ENCODE measurements at regions not wholly inside any gene's neighbourhood (a gene's known extent, or its start where the extent isn't known, plus 50 kb on each side); places are given as distances from the start of the nearest gene placed in this dataset.

DNA sequence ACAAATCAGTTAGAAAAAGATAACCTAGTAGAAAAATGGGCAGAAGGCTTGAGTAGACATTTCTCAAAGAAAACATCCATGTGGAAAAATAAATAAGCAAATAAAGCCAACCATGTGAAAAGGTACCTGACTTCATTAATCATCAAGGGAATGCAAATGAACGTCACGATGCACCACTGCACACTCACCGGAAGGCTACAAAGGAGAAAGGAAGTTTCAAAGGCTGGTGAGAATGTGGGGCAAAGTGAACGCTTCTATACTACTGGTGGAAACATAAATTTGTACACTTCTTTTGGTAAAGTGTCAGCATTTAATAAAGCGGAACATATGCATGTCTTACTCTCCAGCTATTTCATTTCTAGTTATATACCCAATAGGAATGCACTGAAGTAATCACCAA is 166.8 kb downstream of the CSNK2A3 start:
- TF ChIP-seq EZH2 (IDR thresholded peaks at IDR 0.05) (no peak), EZH2phosphoT487 (IDR thresholded peaks at IDR 0.05; ENCODE audit: borderline replicate concordance) (no peak), SP1 (IDR thresholded peaks at IDR 0.05; ENCODE audit: low read depth) (no peak), SIN3A (IDR thresholded peaks at IDR 0.05; ENCODE audit: low read depth) (no peak), POLR2AphosphoS5 (IDR thresholded peaks at IDR 0.05; ENCODE audit: low read depth, low read length) (no peak), RAD21 (IDR thresholded peaks at IDR 0.05; ENCODE audit: low read depth) (no peak), JUND (IDR thresholded peaks at IDR 0.05) (no peak), CEBPB (IDR thresholded peaks at IDR 0.05; ENCODE audit: low read depth) (no peak), SRF (IDR thresholded peaks at IDR 0.05; ENCODE audit: low read depth) (no peak), ZNF274 (IDR thresholded peaks at IDR 0.05; ENCODE audit: low read depth, low read length) (no peak)
- TF ChIP-seq, protein P1, sequence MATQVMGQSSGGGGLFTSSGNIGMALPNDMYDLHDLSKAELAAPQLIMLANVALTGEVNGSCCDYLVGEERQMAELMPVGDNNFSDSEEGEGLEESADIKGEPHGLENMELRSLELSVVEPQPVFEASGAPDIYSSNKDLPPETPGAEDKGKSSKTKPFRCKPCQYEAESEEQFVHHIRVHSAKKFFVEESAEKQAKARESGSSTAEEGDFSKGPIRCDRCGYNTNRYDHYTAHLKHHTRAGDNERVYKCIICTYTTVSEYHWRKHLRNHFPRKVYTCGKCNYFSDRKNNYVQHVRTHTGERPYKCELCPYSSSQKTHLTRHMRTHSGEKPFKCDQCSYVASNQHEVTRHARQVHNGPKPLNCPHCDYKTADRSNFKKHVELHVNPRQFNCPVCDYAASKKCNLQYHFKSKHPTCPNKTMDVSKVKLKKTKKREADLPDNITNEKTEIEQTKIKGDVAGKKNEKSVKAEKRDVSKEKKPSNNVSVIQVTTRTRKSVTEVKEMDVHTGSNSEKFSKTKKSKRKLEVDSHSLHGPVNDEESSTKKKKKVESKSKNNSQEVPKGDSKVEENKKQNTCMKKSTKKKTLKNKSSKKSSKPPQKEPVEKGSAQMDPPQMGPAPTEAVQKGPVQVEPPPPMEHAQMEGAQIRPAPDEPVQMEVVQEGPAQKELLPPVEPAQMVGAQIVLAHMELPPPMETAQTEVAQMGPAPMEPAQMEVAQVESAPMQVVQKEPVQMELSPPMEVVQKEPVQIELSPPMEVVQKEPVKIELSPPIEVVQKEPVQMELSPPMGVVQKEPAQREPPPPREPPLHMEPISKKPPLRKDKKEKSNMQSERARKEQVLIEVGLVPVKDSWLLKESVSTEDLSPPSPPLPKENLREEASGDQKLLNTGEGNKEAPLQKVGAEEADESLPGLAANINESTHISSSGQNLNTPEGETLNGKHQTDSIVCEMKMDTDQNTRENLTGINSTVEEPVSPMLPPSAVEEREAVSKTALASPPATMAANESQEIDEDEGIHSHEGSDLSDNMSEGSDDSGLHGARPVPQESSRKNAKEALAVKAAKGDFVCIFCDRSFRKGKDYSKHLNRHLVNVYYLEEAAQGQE (IDR thresholded peaks at IDR 0.05; ENCODE audit: low read depth) = no peak
- TF ChIP-seq, protein P2, sequence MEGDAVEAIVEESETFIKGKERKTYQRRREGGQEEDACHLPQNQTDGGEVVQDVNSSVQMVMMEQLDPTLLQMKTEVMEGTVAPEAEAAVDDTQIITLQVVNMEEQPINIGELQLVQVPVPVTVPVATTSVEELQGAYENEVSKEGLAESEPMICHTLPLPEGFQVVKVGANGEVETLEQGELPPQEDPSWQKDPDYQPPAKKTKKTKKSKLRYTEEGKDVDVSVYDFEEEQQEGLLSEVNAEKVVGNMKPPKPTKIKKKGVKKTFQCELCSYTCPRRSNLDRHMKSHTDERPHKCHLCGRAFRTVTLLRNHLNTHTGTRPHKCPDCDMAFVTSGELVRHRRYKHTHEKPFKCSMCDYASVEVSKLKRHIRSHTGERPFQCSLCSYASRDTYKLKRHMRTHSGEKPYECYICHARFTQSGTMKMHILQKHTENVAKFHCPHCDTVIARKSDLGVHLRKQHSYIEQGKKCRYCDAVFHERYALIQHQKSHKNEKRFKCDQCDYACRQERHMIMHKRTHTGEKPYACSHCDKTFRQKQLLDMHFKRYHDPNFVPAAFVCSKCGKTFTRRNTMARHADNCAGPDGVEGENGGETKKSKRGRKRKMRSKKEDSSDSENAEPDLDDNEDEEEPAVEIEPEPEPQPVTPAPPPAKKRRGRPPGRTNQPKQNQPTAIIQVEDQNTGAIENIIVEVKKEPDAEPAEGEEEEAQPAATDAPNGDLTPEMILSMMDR (IDR thresholded peaks at IDR 0.05 in 2 of 3, conservative IDR thresholded peaks at IDR 0.05 in 1 of 3; ENCODE audit: borderline replicate concordance in 1 of 3, insufficient read depth in 1 of 3, low read depth in 2 of 3, low read length in 2 of 3) = no peak
- TF ChIP-seq, protein P3, sequence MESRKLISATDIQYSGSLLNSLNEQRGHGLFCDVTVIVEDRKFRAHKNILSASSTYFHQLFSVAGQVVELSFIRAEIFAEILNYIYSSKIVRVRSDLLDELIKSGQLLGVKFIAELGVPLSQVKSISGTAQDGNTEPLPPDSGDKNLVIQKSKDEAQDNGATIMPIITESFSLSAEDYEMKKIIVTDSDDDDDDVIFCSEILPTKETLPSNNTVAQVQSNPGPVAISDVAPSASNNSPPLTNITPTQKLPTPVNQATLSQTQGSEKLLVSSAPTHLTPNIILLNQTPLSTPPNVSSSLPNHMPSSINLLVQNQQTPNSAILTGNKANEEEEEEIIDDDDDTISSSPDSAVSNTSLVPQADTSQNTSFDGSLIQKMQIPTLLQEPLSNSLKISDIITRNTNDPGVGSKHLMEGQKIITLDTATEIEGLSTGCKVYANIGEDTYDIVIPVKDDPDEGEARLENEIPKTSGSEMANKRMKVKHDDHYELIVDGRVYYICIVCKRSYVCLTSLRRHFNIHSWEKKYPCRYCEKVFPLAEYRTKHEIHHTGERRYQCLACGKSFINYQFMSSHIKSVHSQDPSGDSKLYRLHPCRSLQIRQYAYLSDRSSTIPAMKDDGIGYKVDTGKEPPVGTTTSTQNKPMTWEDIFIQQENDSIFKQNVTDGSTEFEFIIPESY (IDR thresholded peaks at IDR 0.05; ENCODE audit: extremely low read depth, insufficient replicate concordance, low read length) = no peak
- TF ChIP-seq, protein P4, sequence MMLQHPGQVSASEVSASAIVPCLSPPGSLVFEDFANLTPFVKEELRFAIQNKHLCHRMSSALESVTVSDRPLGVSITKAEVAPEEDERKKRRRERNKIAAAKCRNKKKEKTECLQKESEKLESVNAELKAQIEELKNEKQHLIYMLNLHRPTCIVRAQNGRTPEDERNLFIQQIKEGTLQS (IDR thresholded peaks at IDR 0.05) = no peak

All from HCT116 (cell line).